ENCODE measurements at regions not wholly inside any gene's neighbourhood (a gene's known extent, or its start where the extent isn't known, plus 50 kb on each side); places are given as distances from the start of the nearest gene placed in this dataset.

DNA sequence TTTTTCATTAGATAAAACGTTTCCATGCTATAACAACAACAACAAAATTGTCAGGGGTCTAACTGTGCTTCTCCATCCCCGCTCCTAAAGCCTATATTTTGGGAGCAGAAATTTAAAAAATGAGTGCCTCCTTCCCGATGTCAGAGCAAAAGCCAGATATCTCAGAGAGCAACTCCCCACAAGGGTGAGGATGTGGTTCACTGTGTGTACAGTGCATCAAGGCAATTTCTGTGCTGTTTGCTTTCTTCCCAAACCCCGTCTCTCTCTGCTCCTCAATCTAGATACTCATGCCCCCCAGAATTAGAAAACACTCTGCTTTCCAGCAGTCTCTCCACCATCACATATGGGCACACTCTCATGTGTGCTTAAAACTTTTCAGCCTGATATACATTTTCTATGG is 76.7 kb upstream of the MBNL1 start:
- TF ChIP-seq POLR2AphosphoS5 (IDR thresholded peaks at IDR 0.05) (no peak), POLR2A (IDR thresholded peaks at IDR 0.05) (no peak), CTCF (IDR thresholded peaks at IDR 0.05) (no peak), EP300 (IDR thresholded peaks at IDR 0.05) (no peak)
